Astrocyte (in vitro differentiated cells and primary cell): ENCODE measurements at regions not wholly inside any gene's neighbourhood (a gene's known extent, or its start where the extent isn't known, plus 50 kb on each side); places are given as distances from the start of the nearest gene placed in this dataset.

Experiments
- DNase-seq: peaks from one replicate; pipeline ENCODE4 v3.0.0-alpha.2; 2010; ENCODE audit warnings: low read depth
- FAIRE-seq: peaks from 2 replicates; lab custom pipeline; 2011; peaks lifted over from hg19 to GRCh38; lab: Jason Lieb, UNC
- H2AFZ ChIP-seq: 2 replicates; pipeline ENCODE4 v1.6.0; 2012; ENCODE audit warnings: low read depth, low read length, inconsistent platforms
- H3K27ac ChIP-seq: 2 replicates; pipeline ENCODE4 v1.5.1; 2011; ENCODE audit warnings: low read depth, low read length, inconsistent platforms
- H3K27me3 ChIP-seq: 2 replicates; pipeline ENCODE4 v1.6.0; 2011; ENCODE audit warnings: low read length, inconsistent platforms; ENCODE audit not compliant: insufficient read depth
- H3K36me3 ChIP-seq: 2 replicates; pipeline ENCODE4 v1.5.1; 2011; ENCODE audit warnings: low read length, inconsistent platforms; ENCODE audit not compliant: insufficient read depth
- H3K4me1 ChIP-seq: 2 replicates; pipeline ENCODE4 v1.5.1; 2011; ENCODE audit warnings: low read length, inconsistent platforms; ENCODE audit not compliant: insufficient read depth
- H3K4me2 ChIP-seq: 2 replicates; pipeline ENCODE4 v1.6.0; 2012; ENCODE audit warnings: low read length, inconsistent platforms
- H3K4me3 ChIP-seq: 2 replicates; pipeline ENCODE4 v1.5.1; 2011; ENCODE audit warnings: low read depth, mild to moderate bottlenecking, low read length, inconsistent platforms; ENCODE audit not compliant: insufficient read depth
- H3K79me2 ChIP-seq: 2 replicates; pipeline ENCODE4 v1.6.0; 2012; ENCODE audit warnings: mild to moderate bottlenecking, low read length, inconsistent platforms; ENCODE audit not compliant: insufficient read depth
- H3K9ac ChIP-seq: 2 replicates; pipeline ENCODE4 v1.6.0; 2012; ENCODE audit warnings: mild to moderate bottlenecking, low read length, inconsistent platforms
- H3K9me3 ChIP-seq: 2 replicates; pipeline ENCODE4 v1.5.1; 2012; ENCODE audit warnings: low read depth, mild to moderate bottlenecking, low read length, inconsistent platforms; ENCODE audit not compliant: insufficient read depth
- H4K20me1 ChIP-seq: 2 replicates; pipeline ENCODE4 v1.6.0; 2012; ENCODE audit warnings: low read length, inconsistent platforms; ENCODE audit not compliant: insufficient read depth
- H3K27ac Mint-ChIP-seq: one replicate; pipeline ENCODE4 v1.8.0; 2021; ENCODE audit warnings: mild to moderate bottlenecking, mixed read lengths; ENCODE audit not compliant: unreplicated experiment
- H3K27me3 Mint-ChIP-seq: one replicate; pipeline ENCODE4 v1.8.0; 2021; ENCODE audit warnings: low read depth, mixed read lengths; ENCODE audit not compliant: unreplicated experiment
- H3K36me3 Mint-ChIP-seq: one replicate; pipeline ENCODE4 v1.8.0; 2021; ENCODE audit warnings: low read depth, mixed read lengths; ENCODE audit not compliant: unreplicated experiment
- H3K4me1 Mint-ChIP-seq: one replicate; pipeline ENCODE4 v1.8.0; 2021; ENCODE audit warnings: low read depth, mixed read lengths; ENCODE audit not compliant: unreplicated experiment
- H3K4me3 Mint-ChIP-seq: one replicate; pipeline ENCODE4 v1.8.0; 2021; ENCODE audit warnings: mild to moderate bottlenecking, moderate library complexity, mixed read lengths; ENCODE audit not compliant: unreplicated experiment
- H3K9me3 Mint-ChIP-seq: one replicate; pipeline ENCODE4 v1.8.0; 2021; ENCODE audit warnings: mild to moderate bottlenecking, mixed read lengths; ENCODE audit not compliant: unreplicated experiment
- CTCF ChIP-seq: IDR thresholded peaks from 2 replicates; pipeline ENCODE4 v1.5.1; 2011; ENCODE audit warnings: low read depth, mild to moderate bottlenecking, inconsistent platforms, low read length, moderate library complexity; ENCODE audit not compliant: insufficient read depth
- EZH2 ChIP-seq: IDR thresholded peaks from 2 replicates; pipeline ENCODE4 v1.6.1; 2012; ENCODE audit warnings: mild to moderate bottlenecking, low read length, inconsistent platforms; ENCODE audit not compliant: insufficient read depth

DNA sequence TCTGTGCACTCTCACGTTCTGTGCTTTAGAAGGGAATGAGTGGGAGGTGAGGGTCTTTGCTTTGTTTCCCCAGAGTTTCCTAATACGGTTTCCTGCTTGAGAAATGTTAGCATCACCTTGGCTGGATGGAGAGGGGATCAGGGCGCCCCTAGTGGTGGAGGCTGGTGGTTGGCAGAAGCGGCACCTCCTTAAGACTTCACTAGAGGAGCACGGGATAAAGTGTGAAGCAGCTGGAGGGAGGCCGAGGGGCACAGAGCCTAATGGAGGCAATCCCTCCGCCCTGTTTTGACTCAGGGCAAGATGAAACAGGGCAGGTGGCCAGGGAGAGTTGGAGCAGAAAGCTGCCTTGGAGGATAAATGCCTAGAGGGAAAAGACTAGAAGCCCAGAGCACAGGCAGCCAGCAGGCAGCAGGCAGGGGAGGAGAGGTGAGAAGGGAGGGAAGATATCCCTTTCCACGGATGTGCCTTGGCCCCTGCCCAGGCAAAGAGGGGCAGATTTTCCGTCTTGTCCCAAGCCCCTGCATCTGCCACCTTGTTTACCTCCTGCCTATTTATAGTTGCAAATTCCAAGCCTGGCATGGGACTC is 56.0 kb upstream of the BTRC start:
- FAIRE-seq (no peak), DNase-seq (peak; percentile 8)
- H3K4me1 ChIP-seq: no peaks in the 10 kb centered on the region
- TF ChIP-seq CTCF (peak; percentile 83), EZH2 (no peak)
- H3K36me3 Mint-ChIP-seq: peaks cover 3% of the 10 kb centered on the region
- H3K27ac ChIP-seq: no peak overlapping the region
- no peak overlapping the region for H3K4me3 Mint-ChIP-seq
- peaks cover 3% of the 10 kb centered on the region for H3K9me3 Mint-ChIP-seq
- H3K4me2 ChIP-seq: no peak overlapping the region
- no peaks in the 10 kb centered on the region for H3K9me3 ChIP-seq
- H3K79me2 ChIP-seq: no peaks in the 10 kb centered on the region
- no peaks in the 10 kb centered on the region for H4K20me1 ChIP-seq
- peaks cover 2% of the 10 kb centered on the region for H3K4me1 Mint-ChIP-seq
- H3K27me3 Mint-ChIP-seq: peaks cover 51% of the 10 kb centered on the region
- H3K4me3 ChIP-seq: no peak overlapping the region
- H3K27me3 ChIP-seq: peaks cover 46% of the 10 kb centered on the region
- no peak overlapping the region for H3K27ac Mint-ChIP-seq
- no peak overlapping the region for H3K9ac ChIP-seq
- H2AFZ ChIP-seq: no peak overlapping the region
- no peaks in the 10 kb centered on the region for H3K36me3 ChIP-seq

- H3K27me3 Mint-ChIP-seq: peaks cover 49% of the 10 kb centered on the region
- H3K27ac ChIP-seq: no peak overlapping the region
- H3K9ac ChIP-seq: no peak overlapping the region
- no peak for DNase-seq
- H3K79me2 ChIP-seq: no peaks in the 10 kb centered on the region
- no peak overlapping the region for H2AFZ ChIP-seq
- no peak overlapping the region for H3K4me3 ChIP-seq
- no peak for FAIRE-seq
- peaks cover 47% of the 10 kb centered on the region for H3K27me3 ChIP-seq
- H3K36me3 ChIP-seq: no peaks in the 10 kb centered on the region
- H3K36me3 Mint-ChIP-seq: peaks cover 3% of the 10 kb centered on the region
- no peak overlapping the region for H3K27ac Mint-ChIP-seq
- no peaks in the 10 kb centered on the region for H4K20me1 ChIP-seq
- peaks cover 2% of the 10 kb centered on the region for H3K4me1 Mint-ChIP-seq
- no peaks in the 10 kb centered on the region for H3K4me1 ChIP-seq
- TF ChIP-seq CTCF (no peak), EZH2 (no peak)
- H3K9me3 Mint-ChIP-seq: peaks cover 3% of the 10 kb centered on the region
- H3K9me3 ChIP-seq: no peaks in the 10 kb centered on the region
- no peak overlapping the region for H3K4me2 ChIP-seq
- H3K4me3 Mint-ChIP-seq: no peak overlapping the region
Measured at GRCh38 chr10:101299211-101299610, 54.8 kb upstream of the BTRC start.

GRCh38 chr10:101301111-101301731 is 52.7 kb upstream of the BTRC start:
- Mint-ChIP-seq H3K4me3 (no peak overlapping the region), H3K36me3 (peaks cover 3% of the 10 kb centered on the region), H3K27ac (no peak overlapping the region), H3K27me3 (peaks cover 58% of the 10 kb centered on the region), H3K9me3 (peaks cover 3% of the 10 kb centered on the region), H3K4me1 (no peaks in the 10 kb centered on the region)
- Histone ChIP-seq H3K27ac (no peak overlapping the region), H3K4me2 (no peak overlapping the region), H3K4me1 (no peaks in the 10 kb centered on the region), H3K36me3 (no peaks in the 10 kb centered on the region), H3K9me3 (no peaks in the 10 kb centered on the region), H4K20me1 (no peaks in the 10 kb centered on the region), H3K27me3 (peaks cover 53% of the 10 kb centered on the region), H3K4me3 (no peak overlapping the region), H3K9ac (no peak overlapping the region), H3K79me2 (no peaks in the 10 kb centered on the region), H2AFZ (no peak overlapping the region)
- DNase-seq (no peak), FAIRE-seq (no peak)
- TF ChIP-seq EZH2 (no peak), CTCF (peak; percentile 24)
